K562 (cell line): ENCODE measurements at regions not wholly inside any gene's neighbourhood (a gene's known extent, or its start where the extent isn't known, plus 50 kb on each side); places are given as distances from the start of the nearest gene placed in this dataset.

Experiments used
- ADNP ChIP-seq: fragments of 200-800 bp; sonication (Bioruptor generic); IDR thresholded peaks from 2 replicates; pipeline ENCODE4 v1.6.1; 2016; ENCODE audit warnings: missing genetic modification characterization, missing compliant biosample characterization
- BMI1 ChIP-seq: fragments of 150-350 bp; IDR thresholded peaks from 2 replicates; pipeline ENCODE4 v1.6.1; 2014; ENCODE audit warnings: low read length
- C11orf30 ChIP-seq: fragments of 450-650 bp; IDR thresholded peaks from 2 replicates; pipeline ENCODE4 v1.6.1; 2016; ENCODE audit warnings: low read depth, mild to moderate bottlenecking
- CCNT2 ChIP-seq: IDR thresholded peaks from 2 replicates; pipeline ENCODE4 v1.6.1; 2011; ENCODE audit warnings: borderline replicate concordance, low read depth, mild to moderate bottlenecking, moderate library complexity, mixed read lengths, low read length; ENCODE audit not compliant: insufficient read length; ENCODE audit errors: extremely low read depth
- CTBP1 ChIP-seq: fragments of 450-650 bp; IDR thresholded peaks from 2 replicates; pipeline ENCODE4 v1.6.1; 2016; ENCODE audit warnings: borderline replicate concordance
- ETV6 ChIP-seq, 3 experiments: fragments of 150-350 bp in 1 of 3; sonication (generic) in 1 of 3; formaldehyde crosslinking in 1 of 3; IDR thresholded peaks; 2 replicates each; pipeline versions ENCODE4 v1.6.1 to v1.8.0; 2014 to 2022; ENCODE audit warnings: borderline replicate concordance in 2 of 3, low read depth in 2 of 3, antibody characterized with exemption in 1 of 3, low read length in 1 of 3, mild to moderate bottlenecking in 1 of 3, missing genetic modification reagents in 1 of 3
- FOXK2 ChIP-seq, 2 experiments: fragments of 450-650 bp; IDR thresholded peaks in 1 of 2; conservative IDR thresholded peaks in 1 of 2; 2 replicates each; pipeline ENCODE4 v1.6.1; 2016; ENCODE audit warnings: low read depth in 2 of 2, mild to moderate bottlenecking in 1 of 2
- JUNB ChIP-seq: fragments of 450-650 bp; formaldehyde crosslinking; conservative IDR thresholded peaks from 2 replicates; pipeline ENCODE4 v1.4.0; 2020; ENCODE audit warnings: mild to moderate bottlenecking
- KDM1A ChIP-seq, 2 experiments: fragments of 450-650 bp; IDR thresholded peaks; 2 replicates each; pipeline ENCODE4 v1.6.1; 2016; ENCODE audit warnings: mild to moderate bottlenecking in 2 of 2
- MAFG ChIP-seq: fragments of 450-650 bp; conservative IDR thresholded peaks from 2 replicates; pipeline ENCODE4 v1.6.1; 2016; ENCODE audit warnings: missing genetic modification characterization, missing compliant biosample characterization
- NBN ChIP-seq: fragments of 450-650 bp; IDR thresholded peaks from 2 replicates; pipeline ENCODE4 v1.6.1; 2016; ENCODE audit warnings: low read depth, mild to moderate bottlenecking
- NFRKB ChIP-seq: fragments of 450-650 bp; IDR thresholded peaks from 2 replicates; pipeline ENCODE4 v1.6.1; 2016; ENCODE audit warnings: low read depth
- NR2C2 ChIP-seq, 2 experiments: fragments of 200-800 bp in 1 of 2; sonication (Bioruptor generic) in 1 of 2; sonication (generic) in 1 of 2; formaldehyde crosslinking in 1 of 2; IDR thresholded peaks; 2 replicates each; pipeline versions ENCODE4 v1.6.1 to v1.8.0; 2016 to 2022; ENCODE audit warnings: mild to moderate bottlenecking in 1 of 2, missing compliant biosample characterization in 1 of 2, missing genetic modification characterization in 1 of 2, missing genetic modification reagents in 1 of 2
- RBM22 ChIP-seq: fragments of 200-400 bp; formaldehyde crosslinking; IDR thresholded peaks from 2 replicates; pipeline ENCODE4 v1.6.1; 2018; ENCODE audit warnings: low read length, low read depth; ENCODE audit not compliant: poor library complexity, severe bottlenecking
- RFX5 ChIP-seq: IDR thresholded peaks from 2 replicates; pipeline ENCODE4 v1.6.1; 2011; ENCODE audit warnings: low read depth, mild to moderate bottlenecking, improper control_type of control experiment, low read length
- SLC30A9 ChIP-seq: fragments of 250-450 bp; sonication (Bioruptor Pico); IDR thresholded peaks from 2 replicates; pipeline ENCODE4 v1.8.0; 2022; ENCODE audit warnings: mild to moderate bottlenecking, moderate library complexity
- SMARCA4 ChIP-seq: fragments of 450-650 bp; IDR thresholded peaks from 2 replicates; pipeline ENCODE4 v1.6.1; 2016
- SNAPC5 ChIP-seq: fragments of 250-450 bp; sonication (Bioruptor Pico); IDR thresholded peaks from 2 replicates; pipeline ENCODE4 v1.8.0; 2021; ENCODE audit warnings: moderate library complexity, mild to moderate bottlenecking, inconsistent platforms
- TARDBP ChIP-seq: fragments of 450-650 bp; IDR thresholded peaks from 2 replicates; pipeline ENCODE4 v1.6.1; 2016
- TGIF2 ChIP-seq: sonication (generic); formaldehyde crosslinking; IDR thresholded peaks from 2 replicates; pipeline ENCODE4 v1.8.1; 2022; ENCODE audit warnings: mild to moderate bottlenecking, missing genetic modification reagents, moderate library complexity
- ZNF23 ChIP-seq: fragments of 250-450 bp; sonication (Bioruptor Pico); IDR thresholded peaks from 2 replicates; pipeline ENCODE4 v1.4.0; 2020; ENCODE audit warnings: mild to moderate bottlenecking
- TF ChIP-seq, protein P1 (sequence below): fragments of 450-650 bp; formaldehyde crosslinking; conservative IDR thresholded peaks from 2 replicates; pipeline ENCODE4 v1.4.0; 2022; ENCODE audit warnings: mild to moderate bottlenecking, missing genetic modification characterization
- TF ChIP-seq, protein P2 (sequence below): fragments of 450-650 bp; IDR thresholded peaks from 2 replicates; pipeline ENCODE4 v1.6.1; 2018; ENCODE audit not compliant: partially characterized antibody

DNA sequence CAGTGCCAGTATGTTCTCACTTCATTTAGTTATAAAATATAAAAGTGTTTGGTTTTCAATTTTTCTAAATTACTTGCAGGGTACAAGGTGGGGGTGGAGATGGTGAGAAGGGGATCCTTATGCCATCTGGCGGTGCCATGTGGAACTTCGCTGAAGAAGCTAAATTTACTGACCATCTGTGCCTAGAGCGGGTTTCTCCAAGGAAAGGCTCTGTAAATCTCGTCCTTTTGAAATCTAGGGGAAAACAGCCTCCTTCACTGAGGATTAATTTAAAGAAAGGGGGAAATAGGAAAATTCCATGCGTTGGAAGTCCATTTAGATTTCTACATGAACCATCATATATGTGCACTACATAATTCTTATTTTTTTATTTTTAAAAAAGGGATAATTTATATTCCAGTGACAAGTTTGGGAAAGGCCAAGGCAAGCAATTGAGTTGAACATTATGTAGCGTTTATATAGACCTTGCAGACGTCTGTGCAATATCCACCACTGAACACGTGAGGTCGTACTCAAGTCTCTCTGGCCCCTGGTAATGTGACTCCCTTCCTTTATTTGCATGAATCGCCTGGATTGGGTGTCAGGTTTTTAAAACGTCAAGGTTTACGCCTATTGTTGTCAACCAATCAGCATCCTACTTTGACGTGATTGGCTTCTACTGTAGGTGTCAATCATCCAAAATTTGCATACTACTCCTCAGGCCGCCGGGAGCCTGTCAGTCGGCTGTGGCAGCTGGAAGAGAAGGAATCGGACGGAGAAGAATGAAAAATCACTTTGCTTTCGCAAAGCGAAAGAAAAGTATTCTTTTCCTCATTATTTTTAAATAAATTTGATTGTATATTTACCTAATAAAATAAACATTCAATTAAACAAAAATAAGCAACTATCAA lies 297.1 kb upstream of the NFE2L3 start (continued):
- TF ChIP-seq, protein P1, sequence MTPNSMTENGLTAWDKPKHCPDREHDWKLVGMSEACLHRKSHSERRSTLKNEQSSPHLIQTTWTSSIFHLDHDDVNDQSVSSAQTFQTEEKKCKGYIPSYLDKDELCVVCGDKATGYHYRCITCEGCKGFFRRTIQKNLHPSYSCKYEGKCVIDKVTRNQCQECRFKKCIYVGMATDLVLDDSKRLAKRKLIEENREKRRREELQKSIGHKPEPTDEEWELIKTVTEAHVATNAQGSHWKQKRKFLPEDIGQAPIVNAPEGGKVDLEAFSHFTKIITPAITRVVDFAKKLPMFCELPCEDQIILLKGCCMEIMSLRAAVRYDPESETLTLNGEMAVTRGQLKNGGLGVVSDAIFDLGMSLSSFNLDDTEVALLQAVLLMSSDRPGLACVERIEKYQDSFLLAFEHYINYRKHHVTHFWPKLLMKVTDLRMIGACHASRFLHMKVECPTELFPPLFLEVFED (CRISPR knock-in tag) = no peak
- TF ChIP-seq ETV6 (IDR thresholded peaks at IDR 0.05; ENCODE audit: borderline replicate concordance in 1 of 2, low read depth in 2 of 2, low read length in 1 of 2) (no peak), ETV6 (CRISPR knock-in tag; IDR thresholded peaks at IDR 0.05; ENCODE audit: borderline replicate concordance) (no peak), BMI1 (no peak), CCNT2 (no peak), MAFG (tag) (no peak), RBM22 (no peak), TARDBP (no peak), JUNB (CRISPR knock-in tag) (no peak), ADNP (tag) (no peak), TGIF2 (CRISPR knock-in tag) (no peak), CTBP1 (no peak), NFRKB (no peak), FOXK2 (conservative IDR thresholded peaks at IDR 0.05 in 1 of 2, IDR thresholded peaks at IDR 0.05 in 1 of 2; ENCODE audit: low read depth in 2 of 2) (peak; percentile 25 to 52; a peak in 2 of 4 replicates), ZNF23 (CRISPR knock-in tag) (no peak), C11orf30 (no peak), SLC30A9 (no peak), SMARCA4 (no peak), SNAPC5 (no peak), KDM1A (IDR thresholded peaks at IDR 0.05) (no peak), NBN (peak; percentile 10; the same call in 1 of the 2 replicates), NR2C2 (CRISPR knock-in tag; IDR thresholded peaks at IDR 0.05) (no peak), NR2C2 (tag; IDR thresholded peaks at IDR 0.05) (no peak), RFX5 (no peak)
- TF ChIP-seq, protein P2, sequence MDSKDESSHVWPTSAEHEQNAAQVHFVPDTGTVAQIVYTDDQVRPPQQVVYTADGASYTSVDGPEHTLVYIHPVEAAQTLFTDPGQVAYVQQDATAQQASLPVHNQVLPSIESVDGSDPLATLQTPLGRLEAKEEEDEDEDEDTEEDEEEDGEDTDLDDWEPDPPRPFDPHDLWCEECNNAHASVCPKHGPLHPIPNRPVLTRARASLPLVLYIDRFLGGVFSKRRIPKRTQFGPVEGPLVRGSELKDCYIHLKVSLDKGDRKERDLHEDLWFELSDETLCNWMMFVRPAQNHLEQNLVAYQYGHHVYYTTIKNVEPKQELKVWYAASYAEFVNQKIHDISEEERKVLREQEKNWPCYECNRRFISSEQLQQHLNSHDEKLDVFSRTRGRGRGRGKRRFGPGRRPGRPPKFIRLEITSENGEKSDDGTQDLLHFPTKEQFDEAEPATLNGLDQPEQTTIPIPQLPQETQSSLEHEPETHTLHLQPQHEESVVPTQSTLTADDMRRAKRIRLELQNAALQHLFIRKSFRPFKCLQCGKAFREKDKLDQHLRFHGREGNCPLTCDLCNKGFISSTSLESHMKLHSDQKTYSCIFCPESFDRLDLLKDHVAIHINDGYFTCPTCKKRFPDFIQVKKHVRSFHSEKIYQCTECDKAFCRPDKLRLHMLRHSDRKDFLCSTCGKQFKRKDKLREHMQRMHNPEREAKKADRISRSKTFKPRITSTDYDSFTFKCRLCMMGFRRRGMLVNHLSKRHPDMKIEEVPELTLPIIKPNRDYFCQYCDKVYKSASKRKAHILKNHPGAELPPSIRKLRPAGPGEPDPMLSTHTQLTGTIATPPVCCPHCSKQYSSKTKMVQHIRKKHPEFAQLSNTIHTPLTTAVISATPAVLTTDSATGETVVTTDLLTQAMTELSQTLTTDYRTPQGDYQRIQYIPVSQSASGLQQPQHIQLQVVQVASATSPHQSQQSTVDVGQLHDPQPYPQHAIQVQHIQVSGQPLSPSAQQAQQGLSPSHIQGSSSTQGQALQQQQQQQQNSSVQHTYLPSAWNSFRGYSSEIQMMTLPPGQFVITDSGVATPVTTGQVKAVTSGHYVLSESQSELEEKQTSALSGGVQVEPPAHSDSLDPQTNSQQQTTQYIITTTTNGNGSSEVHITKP = no peak
